Caco-2 (cell line): ENCODE measurements at regions not wholly inside any gene's neighbourhood (a gene's known extent, or its start where the extent isn't known, plus 50 kb on each side); places are given as distances from the start of the nearest gene placed in this dataset.

Source experiments
- BruUV-seq: library from RNA; stranded (reverse); fragments of 400-500 nt; replicated peaks from 2 replicates; lab custom pipeline; 2021; lab: Mats Ljungman, UMichigan
- CTCF ChIA-PET: fragments of 300-600 bp; sonication (Branson Sonifier 250); formaldehyde crosslinking; loops from one replicate; lab custom pipeline; 2022; ENCODE audit warnings: antibody characterized with exemption; lab: Charles Lee
- POLR2A ChIA-PET: fragments of 300-600 bp; sonication (Branson Sonifier 250); formaldehyde crosslinking; loops from one replicate; lab custom pipeline; 2022; ENCODE audit warnings: antibody characterized with exemption; lab: Charles Lee
- DNase-seq, 2 experiments: peaks; one replicate each; pipeline versions ENCODE4 v3.0.0 to v3.0.0-alpha.2; 2020 to 2022
- H3K27me3 ChIP-seq: replicated peaks from 2 replicates; pipeline ENCODE4 v1.6.0; 2011; ENCODE audit warnings: low read length; ENCODE audit not compliant: control insufficient read depth, insufficient read depth
- H3K36me3 ChIP-seq: 2 replicates; pipeline ENCODE4 v1.5.1; 2011; ENCODE audit warnings: low read length; ENCODE audit not compliant: control insufficient read depth, insufficient read depth
- H3K4me1 ChIP-seq: fragments of 250-450 bp; sonication (Bioruptor Pico); 2 replicates; pipeline ENCODE4 v1.5.1; 2020; ENCODE audit warnings: mild to moderate bottlenecking
- H3K4me3 ChIP-seq: 2 replicates; pipeline ENCODE4 v1.5.1; 2011; ENCODE audit warnings: low read depth, mild to moderate bottlenecking, control low read depth, low read length
- H3K9me3 ChIP-seq: fragments of 250-450 bp; sonication (Bioruptor Pico); 2 replicates; pipeline ENCODE4 v1.5.1; 2020; ENCODE audit warnings: mild to moderate bottlenecking, moderate library complexity
- H3K27ac Mint-ChIP-seq: one replicate; pipeline ENCODE4 v1.8.0; 2022; ENCODE audit warnings: mixed read lengths; ENCODE audit not compliant: unreplicated experiment
- H3K27me3 Mint-ChIP-seq: one replicate; pipeline ENCODE4 v1.8.0; 2022; ENCODE audit warnings: mixed read lengths; ENCODE audit not compliant: insufficient read depth, unreplicated experiment
- H3K36me3 Mint-ChIP-seq: one replicate; pipeline ENCODE4 v1.8.0; 2022; ENCODE audit warnings: mild to moderate bottlenecking, mixed read lengths; ENCODE audit not compliant: insufficient read depth, unreplicated experiment
- H3K4me1 Mint-ChIP-seq: one replicate; pipeline ENCODE4 v1.8.0; 2022; ENCODE audit warnings: low read depth, mixed read lengths; ENCODE audit not compliant: unreplicated experiment
- H3K4me3 Mint-ChIP-seq: one replicate; pipeline ENCODE4 v1.8.0; 2022; ENCODE audit warnings: mild to moderate bottlenecking, moderate library complexity, mixed read lengths; ENCODE audit not compliant: unreplicated experiment
- H3K9me3 Mint-ChIP-seq: one replicate; pipeline ENCODE4 v1.8.0; 2022; ENCODE audit warnings: mixed read lengths; ENCODE audit not compliant: unreplicated experiment
- CTCF ChIP-seq, 2 experiments: fragments of 200-600 bp in 1 of 2; IDR thresholded peaks; 1 replicate in 1 of 2; 2 replicates in 1 of 2; pipeline versions ENCODE4 v1.5.1 to v1.8.0; 2011 to 2022; ENCODE audit warnings: antibody characterized with exemption in 1 of 2, control low read depth in 1 of 2, inconsistent platforms in 1 of 2, low read depth in 1 of 2, low read length in 1 of 2, mild to moderate bottlenecking in 1 of 2, moderate library complexity in 1 of 2; ENCODE audit not compliant: insufficient read depth in 1 of 2, severe bottlenecking in 1 of 2, unreplicated experiment in 1 of 2
- intact Hi-C: fragments of 100-400 bp; cut with micrococcal nuclease; formaldehyde crosslinking; loops from one replicate; pipeline ENCODE4 v1.10.0; 2022; ENCODE audit not compliant: unreplicated experiment

GRCh38 chr9:13841746-13842462 lies 472.0 kb downstream of the NFIB start:
- ChIA-PET POLR2A (no interaction called here), CTCF (no interaction called here)
- H3K4me3 Mint-ChIP-seq, result no peak overlapping the region
- no peaks in the 10 kb centered on the region for H3K27me3 Mint-ChIP-seq
- H3K36me3 Mint-ChIP-seq, result no peaks in the 10 kb centered on the region
- no peak overlapping the region for H3K27ac Mint-ChIP-seq
- Histone ChIP-seq H3K9me3 (no peaks in the 10 kb centered on the region), H3K4me3 (no peak overlapping the region), H3K36me3 (no peaks in the 10 kb centered on the region), H3K27me3 (no peaks in the 10 kb centered on the region), H3K4me1 (no peaks in the 10 kb centered on the region)
- BruUV-seq, result no TSS peak
- intact Hi-C loops, result no loop called here
- no peaks in the 10 kb centered on the region for H3K4me1 Mint-ChIP-seq
- DNase-seq, result no peak
- no peak for TF ChIP-seq CTCF (IDR thresholded peaks at IDR 0.05; ENCODE audit: insufficient read depth in 1 of 2, low read depth in 1 of 2, low read length in 1 of 2, severe bottlenecking in 1 of 2, unreplicated experiment in 1 of 2)
- no peaks in the 10 kb centered on the region for H3K9me3 Mint-ChIP-seq

GRCh38 chr9:13832446-13832845 lies 481.5 kb downstream of the NFIB start:
- no peaks in the 10 kb centered on the region for H3K27me3 ChIP-seq
- H3K9me3 ChIP-seq, result no peaks in the 10 kb centered on the region
- H3K4me1 Mint-ChIP-seq, result no peaks in the 10 kb centered on the region
- ChIA-PET POLR2A (no interaction called here), CTCF (no interaction called here)
- no peaks in the 10 kb centered on the region for H3K9me3 Mint-ChIP-seq
- no peak for TF ChIP-seq CTCF (IDR thresholded peaks at IDR 0.05; ENCODE audit: insufficient read depth in 1 of 2, low read depth in 1 of 2, low read length in 1 of 2, severe bottlenecking in 1 of 2, unreplicated experiment in 1 of 2)
- intact Hi-C loops, result no loop called here
- H3K36me3 Mint-ChIP-seq, result no peaks in the 10 kb centered on the region
- H3K36me3 ChIP-seq, result no peaks in the 10 kb centered on the region
- no peaks in the 10 kb centered on the region for H3K4me1 ChIP-seq
- H3K27ac Mint-ChIP-seq, result no peak overlapping the region
- no peak for DNase-seq
- no TSS peak for BruUV-seq
- H3K27me3 Mint-ChIP-seq, result peaks cover 3% of the 10 kb centered on the region
- H3K4me3 ChIP-seq, result no peak overlapping the region
- no peak overlapping the region for H3K4me3 Mint-ChIP-seq

GRCh38 chr9:13823026-13823425 lies 490.9 kb downstream of the NFIB start:
- no peak overlapping the region for H3K27ac Mint-ChIP-seq
- no peaks in the 10 kb centered on the region for H3K4me1 Mint-ChIP-seq
- H3K4me3 Mint-ChIP-seq, result no peak overlapping the region
- TF ChIP-seq CTCF (IDR thresholded peaks at IDR 0.05; ENCODE audit: insufficient read depth in 1 of 2, low read depth in 1 of 2, low read length in 1 of 2, severe bottlenecking in 1 of 2, unreplicated experiment in 1 of 2), result no peak
- ChIA-PET CTCF (no interaction called here), POLR2A (no interaction called here)
- no peaks in the 10 kb centered on the region for H3K27me3 Mint-ChIP-seq
- H3K36me3 ChIP-seq, result no peaks in the 10 kb centered on the region
- no peaks in the 10 kb centered on the region for H3K4me1 ChIP-seq
- no peak for DNase-seq
- intact Hi-C loops, result no loop called here
- no peak overlapping the region for H3K4me3 ChIP-seq
- no TSS peak for BruUV-seq
- no peaks in the 10 kb centered on the region for H3K36me3 Mint-ChIP-seq
- 0 out of 2 replicates have a peak, but pooled peaks cover 3% of the 10 kb centered on the region for H3K9me3 ChIP-seq
- H3K9me3 Mint-ChIP-seq, result peaks cover 12% of the 10 kb centered on the region
- H3K27me3 ChIP-seq, result no peaks in the 10 kb centered on the region
